ENCODE measurements at regions not wholly inside any gene's neighbourhood (a gene's known extent, or its start where the extent isn't known, plus 50 kb on each side); places are given as distances from the start of the nearest gene placed in this dataset.

DNA sequence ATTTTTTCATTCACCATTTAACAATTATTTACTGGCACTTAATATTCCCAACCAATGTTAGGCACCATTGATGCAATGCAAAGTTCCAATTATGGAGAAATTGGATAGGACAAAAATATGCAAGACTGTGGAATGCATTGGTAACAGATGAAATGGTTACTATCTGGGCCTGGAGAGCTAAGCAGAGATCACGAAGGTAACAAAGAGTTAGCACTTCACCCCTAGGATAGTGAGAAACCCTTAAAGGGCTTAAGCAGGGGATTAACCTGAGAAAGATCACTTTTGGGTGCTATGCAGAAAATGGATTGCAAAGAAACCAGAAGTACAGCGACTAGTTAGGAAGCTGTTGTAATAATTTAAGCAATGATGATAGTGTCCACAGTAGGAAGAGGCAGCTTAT lies 129.6 kb upstream of the GPR149 start:
- TF ChIP-seq, protein P1, sequence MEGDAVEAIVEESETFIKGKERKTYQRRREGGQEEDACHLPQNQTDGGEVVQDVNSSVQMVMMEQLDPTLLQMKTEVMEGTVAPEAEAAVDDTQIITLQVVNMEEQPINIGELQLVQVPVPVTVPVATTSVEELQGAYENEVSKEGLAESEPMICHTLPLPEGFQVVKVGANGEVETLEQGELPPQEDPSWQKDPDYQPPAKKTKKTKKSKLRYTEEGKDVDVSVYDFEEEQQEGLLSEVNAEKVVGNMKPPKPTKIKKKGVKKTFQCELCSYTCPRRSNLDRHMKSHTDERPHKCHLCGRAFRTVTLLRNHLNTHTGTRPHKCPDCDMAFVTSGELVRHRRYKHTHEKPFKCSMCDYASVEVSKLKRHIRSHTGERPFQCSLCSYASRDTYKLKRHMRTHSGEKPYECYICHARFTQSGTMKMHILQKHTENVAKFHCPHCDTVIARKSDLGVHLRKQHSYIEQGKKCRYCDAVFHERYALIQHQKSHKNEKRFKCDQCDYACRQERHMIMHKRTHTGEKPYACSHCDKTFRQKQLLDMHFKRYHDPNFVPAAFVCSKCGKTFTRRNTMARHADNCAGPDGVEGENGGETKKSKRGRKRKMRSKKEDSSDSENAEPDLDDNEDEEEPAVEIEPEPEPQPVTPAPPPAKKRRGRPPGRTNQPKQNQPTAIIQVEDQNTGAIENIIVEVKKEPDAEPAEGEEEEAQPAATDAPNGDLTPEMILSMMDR (IDR thresholded peaks at IDR 0.05) = no peak
- no peaks in the 10 kb centered on the region for H3K27me3 Mint-ChIP-seq
- no peaks in the 10 kb centered on the region for H3K36me3 Mint-ChIP-seq (ENCODE audit: low read depth)

DNA sequence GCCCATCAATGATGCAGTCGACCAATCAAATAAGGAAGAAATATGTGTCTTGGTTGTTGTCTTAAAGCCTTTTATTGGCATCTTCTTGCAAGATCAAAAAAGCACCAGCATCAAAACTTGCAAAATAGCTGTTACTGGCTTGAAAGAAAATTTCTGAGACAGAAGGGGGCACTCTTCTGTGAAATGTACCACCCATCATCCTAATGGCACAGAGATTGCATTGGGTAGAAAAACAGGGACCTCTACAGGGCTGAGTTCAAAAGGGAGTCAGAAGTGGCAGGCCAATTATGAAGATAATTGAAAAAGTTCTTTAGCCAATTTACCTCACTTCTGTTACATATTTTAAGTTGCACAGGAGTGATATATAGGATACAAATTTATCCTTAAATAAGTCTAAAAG lies 122.3 kb upstream of the GPR149 start:
- CTCF ChIA-PET = no interaction called here

More for the DNA sequence above, 129.6 kb upstream of the GPR149 start:
- Mint-ChIP-seq H3K4me1 (no peaks in the 10 kb centered on the region), H3K4me3 (no peak overlapping the region), H3K9me3 (no peaks in the 10 kb centered on the region), H3K27ac (no peak overlapping the region)
- POLR2A ChIA-PET = no interaction called here
- intact Hi-C loops (cut with micrococcal nuclease) = no loop called here
- CTCF ChIA-PET = no interaction called here
- DNase-seq (no peak), ATAC-seq (ENCODE audit: low read depth) (no peak)

DNA sequence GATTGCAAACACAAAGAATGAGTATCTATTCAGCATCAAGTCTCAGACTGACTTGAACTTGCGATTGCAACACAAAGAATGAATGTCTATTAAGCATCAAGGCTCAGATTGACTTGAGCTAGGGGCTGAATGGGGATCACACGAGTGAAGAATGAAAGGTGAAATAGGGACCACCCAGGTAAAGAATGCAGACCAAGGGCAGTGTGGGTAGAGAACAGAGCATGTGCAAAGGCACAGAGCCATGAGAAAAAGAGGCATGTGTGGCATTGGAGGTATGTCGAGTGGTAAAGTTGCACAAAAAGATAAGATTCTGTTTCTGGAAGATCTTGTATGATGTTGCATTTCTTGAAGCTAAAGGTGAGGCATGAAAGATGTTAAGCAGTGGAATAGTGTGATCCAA lies 119.4 kb upstream of the GPR149 start:
- DNase-seq (no peak), ATAC-seq (ENCODE audit: low read depth) (no peak)
- Mint-ChIP-seq H3K27ac (no peak overlapping the region), H3K36me3 (ENCODE audit: low read depth) (no peaks in the 10 kb centered on the region), H3K27me3 (no peaks in the 10 kb centered on the region), H3K4me3 (no peak overlapping the region), H3K9me3 (no peaks in the 10 kb centered on the region), H3K4me1 (no peaks in the 10 kb centered on the region)
- TF ChIP-seq, protein P1 (IDR thresholded peaks at IDR 0.05) = no peak
- ChIA-PET POLR2A (no interaction called here), CTCF (no interaction called here)
- intact Hi-C loops (cut with micrococcal nuclease) = no loop called here

More for the DNA sequence above, 122.3 kb upstream of the GPR149 start:
- ATAC-seq (ENCODE audit: low read depth) (no peak), DNase-seq (no peak)
- intact Hi-C loops (cut with micrococcal nuclease) = no loop called here
- TF ChIP-seq, protein P1 (IDR thresholded peaks at IDR 0.05) = no peak
- no peak overlapping the region for H3K4me3 Mint-ChIP-seq
- no peak overlapping the region for H3K27ac Mint-ChIP-seq
- H3K9me3 Mint-ChIP-seq = no peaks in the 10 kb centered on the region
- no peaks in the 10 kb centered on the region for H3K36me3 Mint-ChIP-seq (ENCODE audit: low read depth)
- POLR2A ChIA-PET = no interaction called here
- no peaks in the 10 kb centered on the region for H3K4me1 Mint-ChIP-seq
- no peaks in the 10 kb centered on the region for H3K27me3 Mint-ChIP-seq

DNA sequence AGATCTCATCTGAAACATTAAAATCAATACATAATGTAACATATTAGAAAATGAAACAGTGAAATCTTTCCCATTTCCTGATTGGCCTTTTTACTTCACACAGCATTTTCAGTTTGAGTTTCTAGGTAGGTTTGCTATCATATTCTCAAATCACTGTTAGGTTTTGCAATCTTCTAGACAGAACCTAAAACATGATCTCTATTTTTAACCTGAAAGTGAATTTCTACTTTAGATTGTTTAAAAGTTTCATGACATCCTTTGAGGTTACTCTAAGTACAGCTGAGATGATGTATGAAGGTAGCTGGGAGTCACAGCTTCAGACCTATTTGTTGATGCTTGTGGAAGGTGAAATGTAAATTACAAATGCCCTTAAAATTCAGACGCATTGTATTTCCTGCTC lies 118.4 kb upstream of the GPR149 start:
- Mint-ChIP-seq H3K27ac (no peak overlapping the region), H3K4me1 (no peaks in the 10 kb centered on the region), H3K9me3 (no peaks in the 10 kb centered on the region), H3K4me3 (no peak overlapping the region), H3K36me3 (ENCODE audit: low read depth) (no peaks in the 10 kb centered on the region), H3K27me3 (no peaks in the 10 kb centered on the region)
- no peak for ATAC-seq (ENCODE audit: low read depth)
- TF ChIP-seq, protein P1 (IDR thresholded peaks at IDR 0.05) = no peak
- no peak for DNase-seq
- POLR2A ChIA-PET = no interaction called here
- intact Hi-C loops (cut with micrococcal nuclease) = no loop called here
- CTCF ChIA-PET = no interaction called here

DNA sequence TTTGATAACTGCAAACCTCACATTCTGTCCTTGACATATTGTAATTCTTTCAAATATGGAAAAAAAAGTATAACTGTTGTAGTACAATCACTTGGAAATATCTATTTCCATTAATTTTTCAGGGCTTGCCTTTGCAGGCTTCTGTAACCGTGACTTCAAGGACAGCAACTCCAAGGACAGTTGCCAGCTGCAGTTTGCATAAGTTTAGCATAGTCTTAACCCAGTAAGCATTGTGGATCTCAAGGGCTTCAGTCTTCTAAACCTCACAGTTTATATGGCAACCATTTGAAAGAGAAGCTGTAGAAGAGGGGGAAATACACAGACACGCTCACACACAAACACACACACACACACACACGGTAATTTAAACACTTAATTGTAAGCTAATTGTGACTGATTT lies 112.8 kb upstream of the GPR149 start:
- intact Hi-C loops (cut with micrococcal nuclease) = no loop called here
- no peaks in the 10 kb centered on the region for H3K9me3 Mint-ChIP-seq
- no peak overlapping the region for H3K4me3 Mint-ChIP-seq
- TF ChIP-seq, protein P1 (IDR thresholded peaks at IDR 0.05) = no peak
- no peak overlapping the region for H3K27ac Mint-ChIP-seq
- ATAC-seq (ENCODE audit: low read depth) = no peak
- CTCF ChIA-PET = no interaction called here
- H3K27me3 Mint-ChIP-seq = no peaks in the 10 kb centered on the region
- H3K36me3 Mint-ChIP-seq (ENCODE audit: low read depth) = no peaks in the 10 kb centered on the region
- no peaks in the 10 kb centered on the region for H3K4me1 Mint-ChIP-seq
- DNase-seq = no peak
- POLR2A ChIA-PET = no interaction called here

Data from activated B cell treated with CpG ODN at 0.5 μM for 24 hours (primary cell).